SK-N-MC (cell line): ENCODE measurements at regions not wholly inside any gene's neighbourhood (a gene's known extent, or its start where the extent isn't known, plus 50 kb on each side); places are given as distances from the start of the nearest gene placed in this dataset.

Experiments
- EZH2 ChIP-seq: fragments of 200-600 bp; sonication (generic); IDR thresholded peaks from one replicate; pipeline ENCODE4 v1.6.1; 2017; ENCODE audit warnings: antibody characterized with exemption
- FOXP2 ChIP-seq: optimal IDR thresholded peaks from 2 replicates; pipeline ENCODE3; 2011; ENCODE audit warnings: mild to moderate bottlenecking, moderate library complexity; ENCODE audit not compliant: insufficient read depth; ENCODE audit errors: extremely low read length, control extremely low read depth
- POLR2AphosphoS5 ChIP-seq: IDR thresholded peaks from 2 replicates; pipeline ENCODE4 v1.6.1; 2012; ENCODE audit warnings: mild to moderate bottlenecking, low read depth, low read length, borderline replicate concordance

- TF ChIP-seq EZH2: no peak
- no peak for TF ChIP-seq POLR2AphosphoS5
- TF ChIP-seq FOXP2: no peak
Measured at GRCh38 chr2:238730001-238730669, 117.8 kb upstream of the TWIST2 start.
